HuH-7 (cell line): ENCODE measurements at regions not wholly inside any gene's neighbourhood (a gene's known extent, or its start where the extent isn't known, plus 50 kb on each side); places are given as distances from the start of the nearest gene placed in this dataset.

Experiments used
- DNase-seq: peaks from one replicate; pipeline ENCODE4 v3.0.0; 2011; ENCODE audit warnings: low spot score

DNA sequence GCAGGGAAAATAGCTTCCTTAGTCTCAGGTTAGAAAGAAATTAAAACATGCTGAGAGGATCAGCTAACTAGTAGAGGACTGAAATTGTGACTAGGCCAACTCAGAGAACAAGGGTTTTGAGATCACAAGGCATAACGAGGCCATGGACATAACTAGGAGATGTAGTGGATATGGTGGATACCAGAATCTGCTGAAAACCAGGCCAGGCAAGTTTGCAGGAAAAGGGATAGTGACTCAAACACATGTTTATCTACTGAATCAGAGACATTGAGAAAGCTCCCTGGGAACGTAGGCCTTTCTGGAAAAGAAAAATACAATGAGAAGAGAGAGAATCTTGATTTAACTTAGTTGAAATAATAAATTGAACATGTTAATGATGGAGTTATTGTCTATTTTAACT, 326.5 kb upstream of the GBE1 start:
- no peak for DNase-seq

GRCh38 chr3:82085851-82086475, 324.5 kb upstream of the GBE1 start:
- DNase-seq: no peak

DNA sequence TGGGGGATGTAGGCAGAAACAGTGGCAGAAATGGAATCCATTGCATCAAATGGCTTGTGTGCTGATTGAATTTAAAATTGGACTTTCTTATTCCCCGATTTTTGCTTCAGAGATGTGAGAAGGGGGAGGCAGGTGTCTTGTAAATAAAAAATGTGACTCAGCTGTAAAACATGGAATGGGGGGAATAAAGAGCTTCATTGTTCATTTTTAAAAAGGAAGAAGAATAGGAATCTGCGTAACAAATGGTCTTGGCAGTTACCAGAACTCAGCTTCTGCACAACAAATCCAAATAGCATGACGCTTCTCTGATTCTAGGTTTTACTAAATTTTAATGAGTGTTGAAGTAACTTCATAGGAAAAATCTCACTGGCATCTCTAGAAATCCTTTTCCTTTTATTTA, 323.9 kb upstream of the GBE1 start:
- no peak for DNase-seq

- no peak for DNase-seq
These were observed 323.4 kb upstream of the GBE1 start for GRCh38 chr3:82084824-82085223.

DNA sequence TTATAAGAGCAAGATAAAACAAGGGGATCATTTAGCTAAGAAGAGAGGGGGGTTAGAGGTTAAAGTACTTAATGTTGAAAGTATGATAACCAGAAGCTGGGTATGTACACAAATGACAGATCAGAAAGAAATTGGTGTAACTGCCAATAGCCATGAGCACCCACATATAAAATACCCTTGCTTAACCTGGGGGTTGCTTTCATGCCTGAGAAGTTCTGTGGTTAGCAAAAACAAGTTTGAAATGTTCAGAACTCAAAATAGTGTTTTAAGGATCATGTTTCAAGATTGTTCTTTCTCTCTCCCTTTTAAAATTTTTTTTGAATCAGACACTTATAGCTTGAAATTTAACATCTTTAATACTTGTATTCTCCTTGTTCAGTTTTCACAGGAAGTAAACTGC, 321.4 kb upstream of the GBE1 start:
- no peak for DNase-seq

DNA sequence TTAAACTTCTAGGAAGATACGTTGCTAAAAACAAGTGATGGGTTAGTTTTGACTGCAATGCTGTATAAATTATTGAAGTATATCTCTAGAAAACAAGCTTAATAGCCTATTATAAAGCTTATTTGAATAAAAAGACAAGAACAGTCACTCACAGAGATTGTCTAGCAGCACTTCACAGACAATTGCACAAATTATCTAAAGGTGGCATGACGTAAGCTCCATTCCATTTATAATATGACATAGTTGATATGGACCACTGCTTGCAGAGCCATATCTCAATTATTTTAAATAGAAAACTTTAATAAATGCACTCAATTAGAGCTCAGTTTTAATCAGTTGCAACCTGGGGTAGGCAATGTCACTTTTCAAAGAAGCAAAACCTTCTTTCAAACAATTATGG, 319.9 kb upstream of the GBE1 start:
- no peak for DNase-seq

DNA sequence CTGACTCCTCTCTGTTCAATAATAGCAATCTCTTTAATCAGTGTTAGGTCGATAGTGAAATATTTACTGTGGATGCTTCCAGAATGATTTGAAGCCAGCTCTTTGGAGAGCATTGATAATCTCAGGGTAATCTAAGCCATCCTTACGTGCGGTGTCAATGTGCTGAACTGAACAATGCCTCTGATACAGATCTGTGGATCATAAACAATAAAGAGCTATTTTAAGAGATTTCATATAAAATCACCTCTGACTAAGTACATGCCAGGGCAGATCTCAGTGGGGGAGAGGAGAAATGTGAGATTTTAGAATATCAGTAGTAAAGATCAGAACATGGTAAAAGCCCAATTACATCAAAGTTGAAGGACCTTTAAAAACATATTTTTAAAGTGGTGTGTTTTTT, 319.3 kb upstream of the GBE1 start:
- DNase-seq: no peak

- DNase-seq: no peak
These were observed 318.8 kb upstream of the GBE1 start for GRCh38 chr3:82080261-82080660.

GRCh38 chr3:82079335-82079890, 318.0 kb upstream of the GBE1 start:
- DNase-seq: no peak

- no peak for DNase-seq
These were observed 316.8 kb upstream of the GBE1 start for GRCh38 chr3:82078246-82078645.

- DNase-seq: no peak
These were observed 306.0 kb upstream of the GBE1 start for GRCh38 chr3:82067420-82067819.

- no peak for DNase-seq
These were observed 297.4 kb upstream of the GBE1 start for GRCh38 chr3:82058809-82059208.

GRCh38 chr3:82055792-82056191, 294.3 kb upstream of the GBE1 start:
- no peak for DNase-seq

DNA sequence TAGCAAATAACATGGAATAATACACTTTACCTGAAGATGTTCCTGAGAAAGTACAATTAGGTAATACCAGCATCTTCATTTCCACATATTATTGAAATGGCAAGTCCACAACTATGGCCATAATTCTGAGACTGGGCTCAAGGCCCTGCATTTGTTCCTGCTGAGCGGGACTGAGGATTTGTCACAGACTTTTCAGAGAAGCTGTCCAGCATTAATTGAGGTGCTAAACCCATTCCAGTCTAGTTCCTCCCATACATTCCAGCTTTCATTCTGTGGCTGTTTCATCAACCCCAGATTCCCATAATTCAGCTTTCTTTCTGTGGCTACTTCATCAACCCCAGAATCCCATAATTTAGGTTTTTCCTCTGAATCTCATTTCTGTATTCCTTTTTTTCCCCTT, 293.4 kb upstream of the GBE1 start:
- no peak for DNase-seq

- no peak for DNase-seq
These were observed 291.8 kb upstream of the GBE1 start for GRCh38 chr3:82053236-82053635.

- no peak for DNase-seq
These were observed 288.9 kb upstream of the GBE1 start for GRCh38 chr3:82050382-82050781.

DNA sequence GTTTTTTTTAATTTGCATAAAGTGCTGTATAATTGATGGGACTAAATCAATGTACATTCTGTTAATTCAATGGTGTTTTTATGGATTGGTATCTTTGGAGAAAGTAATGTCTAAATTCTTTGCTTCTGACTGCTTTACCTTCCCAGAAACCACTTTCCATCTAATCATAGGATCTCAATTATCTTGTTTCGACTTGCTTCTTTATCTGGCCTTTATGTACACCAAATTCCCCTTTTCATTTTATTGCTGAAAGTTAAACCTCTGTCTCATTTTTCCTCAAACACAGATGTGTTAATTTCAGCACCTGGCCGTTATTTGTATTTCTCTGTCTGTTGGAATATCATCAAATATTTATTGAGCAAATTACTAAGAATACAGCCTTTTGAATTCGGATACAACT, 287.3 kb upstream of the GBE1 start:
- DNase-seq: no peak

DNA sequence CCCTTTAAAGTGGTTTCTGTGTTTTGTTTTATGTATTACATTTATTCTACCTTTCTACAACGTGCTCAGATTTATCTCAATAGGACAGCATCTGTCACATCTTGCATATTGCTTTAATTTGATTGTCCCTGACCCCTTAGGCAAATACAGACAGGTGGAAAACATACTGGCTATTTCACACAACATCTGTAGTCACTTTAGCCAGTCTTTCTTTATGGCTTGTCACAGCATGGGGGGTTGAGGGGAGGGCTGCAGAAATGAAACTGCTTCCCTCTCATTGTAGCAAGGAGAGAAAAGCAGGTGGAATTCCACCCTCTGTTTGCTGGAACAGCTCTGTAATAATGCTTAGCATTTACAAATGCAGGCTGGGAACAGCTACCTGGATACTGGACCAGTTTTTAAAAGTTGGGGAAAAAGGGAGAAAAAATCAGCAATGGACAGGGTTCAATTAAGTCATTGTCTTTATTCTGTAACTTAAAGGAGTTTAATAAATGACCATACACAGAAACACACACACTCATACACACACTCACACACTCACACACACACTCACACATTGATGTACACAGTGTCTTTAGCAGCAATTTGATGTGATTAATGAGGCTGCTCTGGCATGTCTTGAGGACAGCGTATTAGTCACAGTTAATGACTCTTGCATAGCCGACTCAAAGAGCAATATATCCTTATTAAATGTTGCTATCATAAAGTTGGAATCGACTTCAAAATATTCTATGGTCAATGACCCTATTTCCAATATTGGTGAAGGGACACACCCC, 283.7 kb upstream of the GBE1 start:
- DNase-seq: no peak

GRCh38 chr3:82038556-82038955, 277.1 kb upstream of the GBE1 start:
- DNase-seq: no peak

DNA sequence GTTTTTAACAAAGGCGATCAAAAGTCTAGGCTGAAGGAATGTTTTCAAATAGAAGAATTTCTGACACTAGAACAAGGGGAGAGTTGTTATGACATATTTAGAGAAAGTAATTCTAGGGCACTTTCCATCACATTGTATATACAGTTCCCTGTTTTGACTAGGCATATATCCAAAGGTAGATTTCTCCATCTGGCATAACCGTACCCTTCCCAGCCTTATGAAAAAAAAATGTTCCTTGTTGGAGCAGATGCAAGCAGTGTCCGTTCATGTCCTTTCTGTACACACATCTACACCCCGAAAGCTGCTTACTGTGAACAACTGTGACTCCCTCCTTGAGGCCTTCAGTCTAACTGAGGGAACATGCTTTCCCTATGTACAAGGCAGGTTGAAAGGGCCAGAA, 271.7 kb upstream of the GBE1 start:
- no peak for DNase-seq

GRCh38 chr3:82031596-82031995, 270.2 kb upstream of the GBE1 start:
- no peak for DNase-seq

DNA sequence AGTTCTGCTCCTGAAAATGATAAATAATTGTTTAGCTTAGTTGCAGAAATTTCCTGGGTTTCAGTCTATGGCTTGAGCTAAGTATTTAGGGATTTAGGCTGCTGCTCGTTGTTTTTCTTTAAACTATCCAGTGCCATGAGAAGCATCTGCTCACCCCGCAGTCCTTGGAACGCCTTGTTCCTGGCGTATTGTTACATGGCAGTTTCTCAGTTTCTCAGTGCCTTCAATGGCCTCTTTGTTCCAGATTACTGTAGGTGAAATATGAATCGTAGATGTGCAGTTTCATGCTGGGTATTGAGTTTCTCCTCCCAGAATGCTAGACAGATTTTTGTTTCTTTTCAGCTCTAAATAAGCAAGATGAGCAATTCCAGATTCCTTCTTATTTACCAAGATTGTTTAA, 269.5 kb upstream of the GBE1 start:
- no peak for DNase-seq

- no peak for DNase-seq
These were observed 261.4 kb upstream of the GBE1 start for GRCh38 chr3:82022836-82023235.

GRCh38 chr3:82020282-82020681, 258.8 kb upstream of the GBE1 start:
- no peak for DNase-seq
